ENCODE measurements at regions not wholly inside any gene's neighbourhood (a gene's known extent, or its start where the extent isn't known, plus 50 kb on each side); places are given as distances from the start of the nearest gene placed in this dataset.

DNA sequence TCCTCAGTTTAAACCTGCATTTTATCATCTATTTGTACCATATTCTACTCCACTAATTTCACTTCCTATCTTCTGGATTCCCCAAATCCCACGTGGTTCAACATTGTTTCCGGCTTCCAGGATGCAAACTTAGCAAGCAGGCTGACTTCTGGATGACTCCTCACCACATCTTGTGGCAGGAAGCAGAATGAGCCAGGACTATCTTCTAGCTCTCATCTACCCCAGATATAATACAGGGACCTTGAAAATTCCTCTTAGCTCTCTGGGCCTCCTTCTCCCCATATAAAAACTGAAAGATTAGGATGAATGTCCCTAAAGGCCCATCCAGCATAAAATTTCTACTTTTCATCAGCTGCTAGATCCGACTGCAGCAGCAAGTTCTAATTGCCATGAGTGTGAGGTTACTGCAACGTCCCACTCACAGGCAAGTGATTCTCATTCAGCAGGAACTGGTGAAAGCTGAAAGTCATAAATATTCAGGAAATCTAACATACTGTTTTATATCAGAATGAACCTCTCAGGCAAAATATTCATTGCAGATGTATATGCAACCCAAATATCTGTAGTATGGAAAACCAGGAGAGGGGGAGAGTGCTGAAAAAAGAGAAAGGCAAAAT is 93.4 kb downstream of the KCTD12 start:
- DNase-seq = no peak

DNA sequence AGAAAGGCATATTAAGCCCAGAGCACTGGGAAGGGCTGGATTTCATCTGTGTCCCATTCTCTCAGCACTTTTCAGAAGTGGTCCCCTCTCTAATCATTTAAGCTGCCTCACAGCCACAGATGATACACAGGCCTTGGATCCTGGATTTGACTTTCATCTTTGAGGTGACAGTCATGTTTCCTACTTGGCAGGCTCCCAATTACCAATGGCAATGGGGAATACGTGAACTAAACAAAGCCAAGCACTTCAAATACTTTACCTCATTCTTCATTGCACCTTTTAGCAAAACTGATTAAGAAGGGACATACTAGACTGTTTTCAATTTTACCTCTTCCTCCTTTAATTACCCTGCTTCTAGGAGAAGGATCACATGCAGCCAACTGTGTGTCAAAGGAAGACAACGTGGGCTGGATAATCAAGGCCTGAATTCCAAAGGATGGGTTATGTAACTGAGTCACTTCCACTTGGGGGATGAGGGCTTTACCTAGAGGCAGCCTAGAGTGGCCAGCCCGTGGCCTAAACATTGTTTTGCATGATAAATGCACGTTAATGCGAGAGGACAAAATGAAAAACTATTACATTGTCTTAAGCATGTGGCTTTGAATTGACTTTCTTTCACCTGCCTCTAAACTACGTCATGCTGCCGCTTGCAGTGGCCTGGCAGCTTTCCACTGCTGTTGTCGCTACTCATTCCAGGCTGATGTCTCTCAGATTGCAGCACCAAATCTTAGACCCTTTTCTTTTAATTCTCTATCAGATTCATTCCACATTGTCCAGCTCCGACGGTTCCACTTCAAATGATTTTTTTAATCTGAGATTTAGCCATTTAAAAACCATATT is 95.0 kb downstream of the KCTD12 start:
- DNase-seq = no peak

DNA sequence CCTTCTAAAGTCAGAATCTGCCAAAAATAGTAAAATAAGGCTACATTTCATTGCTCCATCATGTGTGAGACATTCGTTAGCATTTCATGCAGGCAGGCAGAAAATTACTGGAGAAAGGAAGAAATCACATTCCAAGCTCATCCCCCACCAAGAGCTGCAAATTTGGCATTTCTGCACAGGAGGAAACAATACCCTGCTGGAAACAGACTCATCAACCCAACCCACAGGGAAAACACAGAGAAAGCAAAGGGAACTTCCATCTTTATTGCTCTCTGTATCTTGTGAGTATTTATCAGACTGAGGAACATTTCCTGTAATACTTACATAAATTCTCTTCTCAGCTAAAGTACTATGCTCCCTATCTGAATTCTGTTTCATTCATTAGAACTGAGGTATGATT is 95.7 kb downstream of the KCTD12 start:
- DNase-seq = no peak

DNA sequence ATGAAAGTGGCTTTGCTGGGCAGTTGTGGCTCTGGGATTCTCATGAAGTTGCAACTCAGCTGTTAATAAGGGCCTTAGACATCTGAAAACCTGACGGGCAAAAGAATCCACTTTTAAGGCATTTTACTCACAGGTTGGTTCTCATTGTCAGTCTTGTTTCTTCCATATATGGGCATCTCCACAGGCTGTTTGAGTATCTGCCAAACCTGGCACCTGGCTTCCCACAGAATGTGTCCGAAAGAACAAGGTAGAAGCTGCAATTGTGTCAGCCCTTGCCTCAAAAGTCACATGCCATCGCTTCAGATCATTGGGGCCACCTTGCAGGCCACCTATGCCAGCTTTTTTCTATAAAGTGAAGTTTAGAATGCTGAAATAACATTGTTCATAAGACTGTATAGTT is 102.4 kb downstream of the KCTD12 start:
- no peak for DNase-seq

DNA sequence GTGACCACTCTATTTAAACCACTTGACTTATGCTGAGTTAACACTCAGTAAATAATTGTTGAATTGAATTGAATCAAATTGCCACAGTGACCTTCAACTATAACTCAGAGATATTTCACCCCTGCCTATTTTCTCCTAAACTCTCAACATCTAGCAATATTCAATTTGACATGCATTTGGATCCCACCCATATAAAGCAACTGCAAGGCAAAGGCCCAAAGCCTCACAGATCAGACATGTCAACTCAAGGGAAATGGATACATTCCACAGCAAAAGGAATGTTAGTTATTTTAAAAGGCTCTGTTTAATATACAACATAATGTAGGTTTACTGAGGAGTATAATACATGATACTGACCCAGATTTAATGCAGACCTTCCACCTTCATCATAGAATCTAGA is 107.4 kb downstream of the KCTD12 start:
- DNase-seq = no peak

DNA sequence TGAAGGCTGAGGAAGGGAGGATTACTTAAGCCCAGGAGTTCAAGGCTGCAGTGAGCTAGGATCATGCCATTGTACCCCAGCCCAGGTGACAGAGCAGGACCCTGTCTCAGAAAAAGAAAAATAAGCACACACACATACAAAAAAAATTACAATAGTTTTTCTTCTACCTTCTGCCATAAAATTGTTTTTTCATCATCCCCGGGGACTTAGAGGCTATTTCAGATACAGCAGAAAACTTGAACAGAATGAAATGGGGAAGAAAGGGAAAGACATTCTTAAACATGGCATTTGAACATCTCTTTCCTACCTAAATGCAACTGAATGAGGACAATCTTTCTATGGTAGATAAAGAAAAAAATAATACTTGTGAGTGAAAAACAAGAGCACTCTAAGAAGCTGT is 109.1 kb downstream of the KCTD12 start:
- no peak for DNase-seq

DNA sequence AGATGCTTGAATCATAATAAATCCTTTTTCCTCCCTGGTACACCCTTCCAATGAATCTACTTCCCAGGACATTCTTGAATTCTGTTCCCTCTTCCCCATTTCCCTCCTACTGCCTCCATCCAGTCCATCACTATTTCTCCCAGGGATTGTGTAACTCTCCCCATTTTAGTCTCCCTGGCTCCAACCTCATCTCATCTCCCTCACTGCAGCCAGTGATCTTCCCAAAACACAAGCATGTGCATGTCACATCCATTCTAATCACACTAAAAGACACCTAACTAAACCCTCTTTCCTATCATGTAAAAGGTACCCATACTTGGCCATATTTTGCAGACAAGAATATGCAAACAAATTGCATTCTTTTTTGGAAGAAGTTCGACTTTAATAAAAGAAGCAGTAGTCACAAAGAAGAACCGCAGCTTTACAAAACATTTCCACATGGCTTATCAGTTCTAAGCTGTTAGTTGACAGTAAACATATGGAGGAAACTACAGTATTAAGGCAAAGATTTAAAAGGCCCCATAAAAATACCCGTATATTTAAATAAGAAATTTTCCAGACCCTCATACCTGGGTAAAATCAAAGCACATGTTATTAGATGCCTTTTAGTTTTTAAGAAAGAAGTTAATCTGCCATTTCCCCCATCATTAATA is 111.0 kb downstream of the KCTD12 start:
- no peak for DNase-seq

DNA sequence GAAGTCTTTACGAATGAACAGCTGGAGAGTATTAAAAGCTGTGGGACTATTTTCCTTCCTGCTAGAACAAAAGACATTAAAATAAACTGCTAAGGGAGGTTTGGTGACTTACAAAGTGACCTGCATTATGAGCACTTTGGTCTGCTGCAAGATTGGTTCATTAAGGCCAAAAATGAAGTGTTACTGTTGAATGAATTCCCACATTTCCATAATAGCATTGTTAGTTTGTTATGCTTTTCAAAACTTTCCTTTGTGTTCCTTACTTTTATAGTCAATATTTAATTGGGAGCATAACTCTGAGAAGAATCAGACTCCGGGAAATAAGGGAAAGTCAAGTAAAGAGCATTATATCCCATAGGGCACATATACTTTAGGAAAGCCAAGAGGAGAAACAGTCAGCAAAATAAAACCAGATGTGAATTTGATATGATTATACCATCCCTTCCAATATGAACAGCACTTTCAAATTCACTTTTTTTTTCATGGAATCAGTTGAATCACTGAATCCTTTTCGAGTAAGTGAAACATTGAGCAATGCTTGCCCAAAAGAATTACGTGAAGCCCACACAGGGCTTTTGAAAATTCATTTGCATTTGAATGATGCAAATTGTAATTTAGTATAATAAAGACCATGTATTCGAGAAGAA is 112.6 kb downstream of the KCTD12 start:
- no peak for DNase-seq

DNA sequence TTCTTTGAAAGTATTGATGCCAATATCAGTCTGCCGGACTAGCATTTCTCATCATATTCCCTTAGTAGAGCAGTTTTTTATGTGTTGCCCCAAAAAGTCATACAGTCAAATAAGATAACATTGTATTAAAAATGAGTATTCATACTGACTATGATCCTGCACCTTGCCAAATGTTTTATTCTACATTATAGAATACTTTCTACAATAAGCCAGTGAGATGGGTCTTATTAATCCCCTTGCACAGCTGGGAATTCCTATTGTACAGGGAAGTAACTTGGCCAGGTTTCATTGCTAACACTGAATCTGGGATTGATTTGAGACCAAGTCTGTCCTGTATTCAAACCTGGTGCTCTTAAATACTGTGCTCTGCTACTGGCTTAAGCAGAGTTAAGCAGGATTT is 114.0 kb downstream of the KCTD12 start:
- no peak for DNase-seq

DNA sequence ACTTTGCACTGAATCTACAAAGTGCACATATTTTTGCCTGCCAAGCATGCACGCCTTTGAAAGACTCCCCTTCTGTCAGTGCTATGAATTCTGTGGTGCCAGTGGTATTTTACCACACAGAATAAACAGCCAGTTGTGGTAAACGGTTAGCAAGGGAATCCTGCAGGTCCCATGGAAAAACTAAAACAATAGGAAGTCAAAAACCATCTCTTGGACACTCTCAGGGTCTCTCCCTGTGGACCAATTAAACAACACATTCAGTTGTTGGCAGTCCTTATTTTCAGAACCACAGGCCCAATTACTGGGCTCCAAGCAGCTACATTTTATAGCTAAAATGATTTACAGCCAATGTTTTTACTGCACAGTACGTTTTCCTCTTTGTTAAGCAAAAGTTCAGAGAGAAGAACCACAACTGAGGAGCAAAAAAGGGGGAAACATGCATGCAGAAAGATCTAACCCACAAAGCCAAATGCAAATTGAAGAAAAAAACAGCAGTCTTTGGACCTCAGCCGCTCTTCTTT is 116.9 kb downstream of the KCTD12 start:
- DNase-seq = no peak

DNA sequence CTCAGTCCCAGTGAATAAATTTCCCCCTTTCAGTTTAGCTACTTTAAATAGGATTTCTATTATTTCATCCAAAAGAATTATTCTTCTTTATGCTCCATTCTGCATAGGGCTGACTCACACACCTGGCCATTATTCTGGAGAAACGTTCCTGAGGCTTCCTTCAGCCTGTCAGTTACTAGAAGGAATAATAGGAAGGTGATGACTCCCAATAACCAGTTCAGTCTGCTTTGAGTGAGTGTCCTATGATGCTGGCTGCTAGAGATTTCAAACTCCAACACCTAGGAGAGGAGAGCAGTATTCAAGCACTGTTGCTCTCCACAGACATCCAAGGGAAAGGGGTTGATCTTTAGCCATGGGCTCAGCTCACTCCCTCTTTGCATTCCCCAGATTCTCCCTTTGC is 117.8 kb downstream of the KCTD12 start:
- DNase-seq = no peak

DNA sequence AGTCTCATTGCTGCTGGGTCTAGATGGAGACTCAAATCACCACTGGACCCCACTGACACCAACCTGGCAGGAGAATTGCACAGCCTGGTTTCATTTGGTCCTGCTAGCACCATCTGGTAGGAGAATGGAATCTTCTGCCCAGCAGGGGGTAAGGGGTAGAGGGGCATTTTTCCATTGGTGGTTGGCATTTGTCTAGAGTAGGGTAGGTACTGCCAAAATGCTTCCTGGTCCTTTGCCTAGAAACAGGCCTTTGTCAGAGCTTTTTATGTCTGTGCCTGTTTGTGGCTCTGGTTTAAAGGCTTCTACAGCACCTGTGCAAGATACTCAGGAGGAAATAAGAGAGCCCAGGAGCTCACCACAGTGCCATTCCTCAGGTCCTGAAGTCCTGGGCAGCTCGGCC is 121.3 kb downstream of the KCTD12 start:
- DNase-seq = no peak

DNA sequence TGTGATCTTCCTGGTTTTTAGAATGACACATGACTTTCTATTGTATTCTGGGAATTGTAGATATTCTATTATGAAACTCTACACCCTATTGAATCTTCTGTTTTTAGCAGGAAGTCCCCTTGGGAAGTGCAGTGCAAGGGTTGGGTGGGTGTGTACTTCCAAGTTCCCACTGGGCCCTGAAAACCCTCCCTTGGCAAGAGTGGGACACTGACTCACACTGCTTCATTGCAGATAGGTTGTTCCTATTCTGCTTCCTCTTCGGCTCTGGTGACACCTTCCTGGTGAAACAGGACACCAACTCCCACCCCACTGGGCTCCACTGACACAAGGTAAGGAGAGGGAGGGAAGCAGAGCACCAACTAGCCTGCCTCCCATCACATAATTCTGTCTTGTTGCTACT is 121.8 kb downstream of the KCTD12 start:
- DNase-seq = no peak

DNA sequence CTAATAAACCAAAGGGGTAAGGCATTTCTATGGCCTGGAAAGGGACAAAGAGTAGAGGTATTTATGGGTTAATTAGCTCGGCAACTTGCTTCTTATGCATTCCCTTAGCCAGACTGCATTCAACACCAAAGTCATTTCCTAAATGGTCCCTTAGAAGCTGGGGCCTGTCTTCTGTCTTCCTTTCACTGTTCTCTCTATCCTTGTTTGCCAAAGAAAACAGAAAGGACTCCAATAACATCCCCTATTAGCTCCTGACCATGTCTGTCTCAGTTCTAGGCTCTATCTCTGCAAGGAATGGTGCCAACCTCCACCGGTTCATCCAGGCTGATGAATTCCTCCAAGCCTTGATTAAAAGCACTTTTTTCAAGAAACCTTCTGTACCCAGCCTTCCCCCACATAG is 123.5 kb downstream of the KCTD12 start:
- DNase-seq = no peak

DNA sequence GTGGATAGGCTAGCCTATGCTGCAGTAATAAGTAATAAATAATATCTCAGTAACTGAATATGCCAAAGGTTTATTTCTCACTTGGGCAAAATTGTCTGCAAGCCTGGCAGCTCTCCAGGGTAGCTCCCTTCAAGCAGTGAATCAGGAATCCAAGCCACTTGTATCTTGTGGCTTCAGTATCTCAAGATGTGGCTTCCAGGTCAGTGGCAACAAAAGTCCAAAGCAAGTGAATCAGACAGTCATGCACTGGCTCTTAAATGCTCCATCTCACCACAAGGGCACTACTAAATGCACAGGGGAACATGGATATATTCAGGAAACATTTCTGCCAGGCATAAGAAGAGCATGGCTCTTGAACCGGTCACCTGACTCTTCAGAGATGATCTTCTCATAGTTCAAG is 126.3 kb downstream of the KCTD12 start:
- no peak for DNase-seq

DNA sequence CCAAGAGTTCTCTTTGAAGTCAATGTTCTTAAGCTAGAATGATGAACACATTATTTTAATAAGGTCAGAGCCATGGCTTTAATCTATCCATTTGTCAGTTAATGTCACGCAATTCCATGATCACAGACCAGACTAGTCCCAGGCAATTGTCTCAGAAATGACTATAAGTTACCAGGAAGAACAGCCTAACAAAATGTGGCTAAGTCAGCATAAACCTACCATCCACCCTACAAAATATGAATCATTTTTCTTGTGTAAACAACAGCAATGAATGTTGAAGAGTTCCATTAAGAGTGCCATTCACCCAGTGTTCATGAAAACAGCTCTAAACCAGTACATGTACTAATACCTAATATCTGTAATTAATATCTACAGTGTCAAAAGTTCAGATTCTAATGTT is 127.5 kb downstream of the KCTD12 start:
- no peak for DNase-seq

DNA sequence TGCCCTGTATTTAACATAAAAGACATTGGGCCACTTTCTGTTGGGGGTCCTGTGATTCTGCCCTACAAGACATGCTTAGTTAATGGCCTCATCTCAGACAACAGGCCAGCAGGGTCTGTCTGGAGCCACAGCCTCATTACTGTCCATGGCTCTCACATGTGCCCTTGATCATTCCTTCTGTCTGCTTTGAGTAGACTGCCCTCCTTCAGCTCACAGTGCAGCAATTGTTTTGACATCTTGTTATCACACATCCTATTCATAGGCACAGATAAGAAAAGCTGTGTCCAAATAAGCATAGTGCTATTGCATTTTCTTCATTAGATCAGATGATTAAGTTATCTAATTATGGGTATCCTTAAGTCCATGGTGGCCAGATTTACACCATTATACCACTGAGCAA is 127.9 kb downstream of the KCTD12 start:
- DNase-seq = no peak

DNA sequence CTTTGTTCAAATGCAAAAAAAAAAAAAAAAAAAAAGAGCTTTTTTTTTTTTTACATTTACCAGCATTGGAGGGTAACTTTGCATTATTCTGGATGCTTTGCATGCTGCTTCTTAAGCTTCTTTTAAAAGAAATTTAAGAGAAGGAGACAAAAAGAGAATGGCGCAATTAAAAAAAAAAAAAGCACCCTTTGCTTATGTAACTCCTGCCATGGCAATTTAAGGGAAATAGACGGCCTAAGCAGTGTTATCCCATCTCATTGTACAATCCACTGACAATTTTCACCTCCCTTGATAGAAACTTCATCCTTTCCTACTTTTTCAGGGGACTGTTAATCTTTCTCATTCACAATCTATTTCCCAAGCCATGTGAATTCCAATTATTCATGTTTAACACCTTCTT is 129.8 kb downstream of the KCTD12 start:
- DNase-seq = no peak

DNA sequence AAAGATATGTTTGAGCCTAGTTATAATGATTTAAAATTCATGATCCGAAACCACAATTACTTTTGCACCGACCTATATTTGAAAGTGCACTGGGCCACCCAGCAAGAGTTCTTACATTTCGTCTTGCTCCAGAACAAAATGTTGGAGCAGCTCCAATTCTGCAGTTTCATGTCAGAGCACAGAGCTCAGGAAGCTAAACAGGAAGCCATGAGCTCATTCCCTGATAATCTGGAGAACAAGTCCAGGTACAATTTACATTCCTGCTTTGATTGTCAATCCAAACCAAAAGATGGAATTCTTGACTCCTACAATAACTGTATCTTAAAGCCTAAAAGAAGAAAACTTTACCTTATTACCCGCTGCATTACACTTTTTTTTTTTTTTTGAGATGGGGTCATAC is 131.8 kb downstream of the KCTD12 start:
- DNase-seq = no peak

DNA sequence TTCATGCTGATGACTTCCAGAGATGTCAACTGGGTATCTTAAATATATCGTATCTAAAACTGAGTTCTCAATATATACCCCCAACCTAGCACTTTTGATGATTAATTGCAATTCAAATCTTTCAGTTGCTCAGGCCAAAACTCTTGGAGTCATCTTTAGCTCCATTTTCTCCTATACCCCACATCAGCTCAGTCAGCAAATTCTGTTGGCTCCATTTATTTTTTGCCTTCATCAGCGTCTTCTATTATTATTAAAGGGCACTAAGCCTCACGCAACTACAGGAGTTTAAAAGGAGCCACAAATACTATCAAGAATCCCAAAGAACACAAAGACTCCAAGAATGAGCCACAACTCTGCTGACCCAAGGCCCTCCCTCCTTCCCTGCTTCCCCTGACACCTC is 134.9 kb downstream of the KCTD12 start:
- DNase-seq = no peak

DNA sequence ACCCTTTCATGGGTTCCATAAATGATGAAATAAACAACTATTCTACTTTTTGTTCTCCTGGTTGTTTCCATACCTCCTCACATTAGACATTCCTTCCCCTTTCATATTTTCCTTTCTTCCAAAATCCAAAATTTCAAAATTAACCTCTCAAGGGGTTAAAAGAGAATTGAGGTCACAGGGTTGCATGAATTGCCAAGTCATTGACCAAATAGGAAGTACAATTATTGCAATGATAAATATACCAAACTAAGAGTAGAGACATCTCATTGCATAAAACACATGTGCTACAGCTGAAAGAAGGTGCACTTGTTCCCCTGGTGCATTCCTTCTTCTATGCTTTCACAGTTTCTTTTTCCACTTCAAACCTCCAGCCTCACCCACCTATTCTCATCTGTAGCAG is 136.1 kb downstream of the KCTD12 start:
- DNase-seq = no peak

DNA sequence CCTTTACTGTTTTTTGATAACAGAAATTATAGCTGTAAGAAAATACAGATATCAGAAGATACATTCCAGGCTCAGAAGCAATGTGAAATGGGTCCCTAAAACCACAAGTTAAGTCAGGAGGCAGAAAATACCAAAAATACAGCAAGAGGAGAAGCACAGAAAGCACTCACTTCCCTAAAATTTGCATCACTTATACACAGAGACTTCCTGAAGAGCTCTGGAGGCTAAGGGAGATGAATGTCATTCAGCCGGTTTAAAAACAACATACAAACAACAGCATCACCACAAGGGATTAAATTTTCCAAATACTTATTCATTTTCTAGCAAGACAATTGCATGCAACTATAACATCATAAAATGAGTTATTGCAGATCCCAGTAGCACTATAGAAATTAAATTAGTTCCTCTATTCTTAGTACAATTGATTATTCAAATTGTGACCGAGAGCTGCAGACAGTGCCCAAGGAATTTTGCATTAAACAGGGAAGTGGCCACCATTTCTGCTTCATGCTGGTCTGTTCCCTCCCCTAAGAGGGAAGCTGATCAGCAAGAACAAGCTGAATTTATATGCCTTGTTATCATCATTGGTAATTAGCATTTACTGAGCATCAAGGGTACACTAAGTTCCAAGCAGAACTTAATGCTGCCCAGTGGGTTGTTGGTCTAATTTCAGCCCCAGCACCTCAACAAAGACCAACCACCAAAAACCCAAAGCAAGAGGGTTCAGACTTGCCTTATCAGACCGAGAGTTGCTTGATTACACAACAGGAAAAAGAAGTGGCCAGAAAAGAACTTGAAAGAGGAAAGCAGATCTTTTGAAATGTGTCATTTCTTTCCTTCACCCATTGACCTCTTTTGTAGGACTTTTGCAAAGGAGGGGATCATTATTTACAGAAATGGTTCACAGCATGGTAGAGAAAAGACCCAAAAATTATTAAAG is 140.7 kb downstream of the KCTD12 start:
- DNase-seq = no peak
